HG02623 (cell line): ENCODE measurements at regions not wholly inside any gene's neighbourhood (a gene's known extent, or its start where the extent isn't known, plus 50 kb on each side); places are given as distances from the start of the nearest gene placed in this dataset.
A peak's percentile ranks its signal among the peaks of the same experiment; 100 is the strongest.
"Not testable (repeated sequence)": the region's sequence is repeated elsewhere in the genome, so short reads cannot be mapped to it uniquely, and the experiment has no call there.

ENCODE experiments used
- ATAC-seq: cut with Tn5 transposase; IDR thresholded peaks from one replicate; pipeline ENCODE4 v1.9.1; 2021; ENCODE audit warnings: moderate library complexity; ENCODE audit not compliant: unreplicated experiment

DNA sequence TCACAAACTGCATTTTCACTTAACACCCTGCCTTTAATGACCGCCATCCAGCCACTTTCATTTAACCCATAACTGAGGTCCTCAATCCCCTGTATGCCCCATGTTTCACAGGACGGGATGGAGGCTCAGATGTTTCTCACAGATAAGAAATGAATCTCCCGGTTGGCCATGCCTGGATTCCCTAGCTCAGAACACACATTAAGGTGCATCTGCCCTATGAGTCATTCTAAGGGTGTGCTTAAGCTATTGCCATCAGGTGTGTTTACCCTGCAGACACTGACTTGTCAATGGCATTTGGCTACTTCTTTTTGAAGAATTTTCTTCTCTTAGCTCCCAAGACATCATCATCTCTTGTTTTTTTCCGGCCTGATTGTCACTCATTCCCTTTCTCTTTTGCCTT, 222.6 kb upstream of the SMIM31 start:
- ATAC-seq = no peak

DNA sequence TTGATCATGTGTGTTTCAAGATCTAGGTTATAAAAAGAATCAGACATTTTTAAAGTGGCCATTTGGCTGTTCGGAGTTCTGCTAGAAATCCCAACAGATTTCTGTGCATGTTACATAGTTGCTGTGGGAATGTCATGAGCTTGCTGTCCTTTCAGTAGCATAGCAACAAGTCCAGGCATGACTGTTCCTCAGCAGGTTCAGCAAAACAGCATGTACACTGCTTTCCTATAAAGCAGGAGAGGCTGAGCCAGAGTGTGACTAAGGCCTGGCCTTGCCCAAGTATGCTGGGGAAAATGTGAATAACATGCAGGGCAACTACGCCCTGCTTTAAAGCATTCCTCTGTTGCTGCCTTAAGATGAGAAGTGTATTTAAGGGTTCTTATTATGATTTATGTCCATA, 217.1 kb upstream of the SMIM31 start:
- no peak for ATAC-seq

DNA sequence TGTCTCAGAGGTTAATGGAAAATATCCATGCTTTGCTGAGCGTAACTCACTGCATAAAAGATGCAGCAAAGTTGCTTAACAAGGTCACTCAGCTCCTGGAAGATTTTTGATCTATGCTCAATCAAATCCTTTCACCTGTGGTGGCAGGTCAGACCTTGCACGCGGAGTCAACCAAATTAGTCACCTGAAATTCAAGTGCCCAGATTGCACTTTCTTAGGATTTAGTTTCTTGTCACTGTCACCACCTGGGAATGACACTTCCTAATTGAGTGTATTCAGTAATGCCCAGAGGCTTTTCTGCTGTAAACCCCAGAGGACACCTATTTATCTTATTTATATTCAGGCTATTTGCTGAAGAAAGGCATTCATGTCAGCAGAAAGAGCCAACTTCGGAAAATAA, 215.8 kb upstream of the SMIM31 start:
- ATAC-seq = no peak

DNA sequence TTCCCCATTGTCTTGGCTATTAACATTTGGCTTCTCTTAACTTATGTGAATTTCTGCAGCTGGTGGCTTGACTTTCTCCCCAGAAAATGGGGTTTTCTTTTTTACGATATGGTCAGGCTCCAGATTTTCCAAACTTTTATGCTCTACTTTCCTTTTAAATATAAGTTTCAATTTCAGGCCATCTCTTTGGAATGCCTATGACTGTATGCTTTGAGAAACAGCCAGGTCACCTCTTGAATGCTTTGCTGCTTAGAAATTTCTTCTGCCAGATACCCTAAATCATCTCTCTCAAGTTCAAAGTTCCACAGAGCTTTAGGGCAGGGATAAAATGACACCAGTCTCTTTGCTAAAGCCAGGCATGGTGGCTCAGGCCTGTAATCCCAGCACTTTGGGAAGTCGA, 212.9 kb upstream of the SMIM31 start:
- no peak for ATAC-seq

DNA sequence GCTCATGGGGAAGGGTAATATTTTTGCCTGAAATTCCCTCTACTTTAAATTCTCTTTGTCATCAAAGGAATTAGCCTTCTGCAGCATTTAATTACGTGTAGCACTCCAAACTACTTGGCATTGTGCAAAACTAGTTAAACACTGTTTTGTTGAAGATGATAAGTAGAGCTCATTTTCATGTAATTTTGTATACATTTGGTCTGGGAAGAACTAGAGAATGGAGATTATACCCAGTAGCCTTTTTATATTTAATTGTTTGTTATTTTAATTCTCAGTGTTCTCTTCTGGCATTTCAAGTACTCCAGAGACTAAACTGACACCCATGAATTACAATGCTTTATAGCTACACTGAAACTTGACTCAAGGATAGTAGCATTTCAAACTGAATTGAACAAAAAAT, 211.5 kb upstream of the SMIM31 start:
- no peak for ATAC-seq

DNA sequence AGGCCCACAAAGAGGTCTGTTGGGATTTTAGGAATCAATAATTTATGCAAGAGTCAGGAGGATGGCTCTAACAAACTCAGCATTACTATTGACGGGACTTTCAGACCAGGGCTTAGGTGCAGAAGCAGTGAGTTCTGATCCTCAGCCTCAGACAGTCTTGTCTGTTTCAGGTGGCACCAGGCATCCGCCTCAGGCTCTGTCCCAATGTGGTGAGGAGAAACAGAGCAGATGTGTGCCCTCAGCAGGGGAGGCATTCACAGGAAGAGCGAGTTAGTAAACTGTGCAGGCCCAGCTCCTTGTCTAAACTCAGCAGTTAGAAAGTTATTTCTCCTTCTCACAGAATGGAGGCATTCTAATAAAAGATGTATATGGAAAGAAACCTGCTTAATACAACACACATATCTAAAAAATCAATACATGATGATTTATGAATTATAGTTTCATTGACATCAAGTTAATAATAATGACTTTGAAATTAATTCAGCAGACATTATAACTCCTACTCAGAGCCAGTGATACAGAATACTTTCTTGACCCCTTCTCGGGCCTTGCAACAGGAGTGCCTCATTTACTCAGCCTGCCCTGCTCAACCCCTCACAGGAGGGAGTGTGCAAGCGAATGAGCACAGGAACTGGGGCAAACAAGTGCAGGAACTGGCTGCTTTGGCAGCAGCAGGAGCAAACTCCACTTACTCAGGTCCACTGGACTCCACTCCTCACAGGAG, 202.8 kb upstream of the SMIM31 start:
- ATAC-seq = no peak

DNA sequence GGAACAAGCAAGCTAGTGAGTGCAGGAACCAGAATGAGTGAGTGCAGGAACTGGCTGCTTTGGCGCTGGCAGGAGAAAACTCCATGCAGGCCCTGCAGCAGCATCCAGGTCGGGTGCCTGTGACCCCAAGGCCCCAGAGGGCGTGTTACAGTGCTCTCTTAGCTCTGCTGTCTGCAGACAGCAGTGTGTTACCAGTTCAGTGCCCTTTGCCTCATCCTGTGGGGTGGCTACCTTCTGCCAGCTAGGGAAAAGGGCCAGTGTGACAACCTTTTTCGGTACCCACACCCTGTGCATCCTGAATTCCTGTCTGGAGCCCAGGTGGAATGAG, 202.3 kb upstream of the SMIM31 start:
- no peak for ATAC-seq

DNA sequence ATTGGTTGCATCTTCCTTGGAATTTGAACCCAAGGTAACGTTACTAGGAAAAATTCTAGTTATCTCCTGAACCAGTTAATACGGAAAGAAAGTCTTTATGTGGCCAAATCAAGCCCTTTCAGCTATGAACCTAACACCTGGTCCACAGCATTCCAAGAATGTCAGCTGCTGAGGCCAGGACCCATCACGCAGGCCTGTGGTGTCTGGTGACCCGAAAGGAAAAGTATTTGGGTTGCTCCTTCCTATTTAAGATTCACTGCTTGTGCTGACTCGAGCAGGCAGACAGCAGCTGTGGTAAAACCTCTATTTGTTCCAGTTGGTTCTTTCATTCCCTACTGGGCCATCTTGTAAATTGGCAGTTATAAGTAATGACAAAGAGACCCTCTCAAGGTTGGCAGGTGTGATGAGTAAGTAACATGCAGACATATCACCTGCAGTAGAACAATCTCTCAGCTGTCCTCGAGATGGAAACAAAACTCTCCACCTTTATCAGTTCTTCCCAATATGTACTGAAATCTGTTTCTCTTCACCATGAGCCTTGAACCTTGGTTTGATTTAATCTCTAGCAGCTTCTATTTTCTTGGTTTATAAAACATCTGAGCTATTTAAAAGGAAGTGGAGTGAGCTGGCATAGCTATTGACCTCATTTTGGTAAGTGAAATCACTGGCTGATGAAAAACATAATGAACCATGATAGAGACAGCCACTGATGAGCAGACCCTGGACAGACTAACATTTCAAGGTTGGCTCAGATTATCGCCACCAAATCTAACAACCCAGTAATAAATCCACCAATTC, 182.1 kb upstream of the SMIM31 start:
- ATAC-seq = no peak

DNA sequence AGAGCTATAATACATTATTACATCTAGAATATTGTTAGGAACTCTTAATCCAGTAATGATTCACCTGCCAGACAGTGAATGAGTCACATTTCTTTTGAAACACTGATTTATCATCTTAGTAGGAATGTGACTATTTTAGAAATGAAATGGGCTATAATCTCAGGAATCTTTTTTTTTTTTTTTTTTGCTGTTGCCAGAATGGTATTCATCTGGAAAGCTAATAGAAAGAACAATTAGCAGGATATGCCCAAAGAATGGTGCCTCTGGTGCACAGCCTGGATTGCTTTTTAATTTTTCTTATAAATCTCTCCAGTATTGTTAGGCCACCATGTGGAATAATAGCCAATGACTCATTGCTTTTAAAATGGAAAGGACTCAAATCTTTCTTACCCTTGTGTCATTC, 181.1 kb upstream of the SMIM31 start:
- ATAC-seq = no peak

DNA sequence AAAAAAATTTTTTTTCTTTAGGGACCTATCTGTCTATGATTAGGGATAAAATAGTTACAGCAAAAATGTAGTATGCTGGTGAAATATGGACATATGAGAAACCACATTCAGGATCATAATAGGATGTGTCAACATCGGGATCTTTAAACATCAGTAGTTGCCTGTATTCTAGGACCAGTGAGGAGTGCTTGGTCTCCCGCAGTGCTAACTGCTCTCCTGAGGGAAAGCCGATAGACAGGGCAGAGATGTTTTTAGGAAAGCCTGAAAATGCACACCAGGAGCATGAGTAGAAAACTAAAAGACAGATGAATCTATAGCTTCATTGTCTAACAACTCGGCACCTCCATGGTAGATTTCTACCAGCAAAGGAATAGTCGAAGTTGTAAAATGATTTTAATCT, 178.1 kb upstream of the SMIM31 start:
- ATAC-seq = no peak

DNA sequence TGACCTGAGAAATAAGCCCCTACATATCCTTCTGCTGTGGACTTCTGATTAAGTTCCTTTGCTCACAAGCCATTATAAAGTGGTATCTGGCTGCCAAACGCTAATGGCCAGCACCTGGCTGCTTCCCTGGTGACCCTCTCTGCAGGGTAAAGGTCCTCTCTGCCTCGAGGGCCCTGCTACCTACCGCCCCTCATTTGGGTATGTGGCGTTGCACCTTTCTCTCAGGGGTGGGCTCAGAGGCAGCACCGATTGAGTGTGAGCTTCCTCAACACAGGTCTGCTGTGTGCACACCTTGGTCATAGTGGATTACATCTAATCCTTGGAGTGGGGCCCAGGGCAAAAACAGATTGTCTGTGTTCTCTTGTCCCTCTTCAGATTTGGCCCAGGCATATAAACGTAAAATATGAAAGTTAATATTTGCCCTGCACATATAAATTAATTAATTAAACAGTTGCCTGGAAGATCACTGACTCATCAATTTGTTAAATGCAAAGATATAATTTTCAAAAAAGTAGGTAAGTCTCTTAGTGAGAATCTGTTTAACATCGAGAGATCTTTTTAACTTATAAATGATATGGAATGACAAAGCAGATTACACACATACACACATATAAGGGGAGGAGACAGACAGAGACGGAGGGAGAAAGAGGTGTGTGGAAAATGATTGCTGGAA, 174.5 kb upstream of the SMIM31 start:
- no peak for ATAC-seq

DNA sequence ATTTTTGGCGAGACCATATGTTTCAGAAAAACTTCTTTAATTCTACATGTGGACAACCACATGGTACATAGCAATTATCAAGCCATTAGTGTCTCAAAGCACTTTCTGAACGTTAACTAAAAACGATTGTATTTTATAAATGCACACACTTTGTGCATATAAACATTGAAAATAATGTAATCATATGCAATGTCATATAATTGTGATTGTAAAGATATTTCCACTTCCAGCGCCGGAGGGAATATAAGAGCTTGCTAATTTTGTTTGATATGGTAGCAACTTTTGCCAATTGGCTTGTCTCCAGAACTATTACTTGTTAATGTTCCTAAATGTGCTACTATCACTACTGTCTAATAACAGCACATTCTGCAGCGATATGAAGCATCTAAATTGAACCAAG, 162.3 kb upstream of the SMIM31 start:
- ATAC-seq = no peak

DNA sequence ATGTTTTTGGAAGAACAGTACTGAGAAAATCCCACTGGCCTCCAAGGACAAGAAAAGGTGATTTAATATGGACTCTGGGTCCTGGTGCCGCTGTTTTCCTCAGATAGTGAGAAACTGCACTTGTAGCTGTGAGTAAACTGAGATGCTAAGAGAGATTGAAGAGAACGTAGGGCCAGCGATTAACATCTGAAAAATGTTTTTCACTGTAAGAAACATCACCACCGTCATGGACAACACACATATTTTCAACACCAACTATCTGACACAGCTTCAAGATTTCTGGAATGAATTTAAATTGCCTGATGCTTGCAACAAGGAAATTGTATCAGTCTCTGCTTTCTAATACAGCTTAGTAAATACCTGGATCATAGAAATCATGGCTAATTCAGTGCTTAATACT, 158.2 kb upstream of the SMIM31 start:
- no peak for ATAC-seq

DNA sequence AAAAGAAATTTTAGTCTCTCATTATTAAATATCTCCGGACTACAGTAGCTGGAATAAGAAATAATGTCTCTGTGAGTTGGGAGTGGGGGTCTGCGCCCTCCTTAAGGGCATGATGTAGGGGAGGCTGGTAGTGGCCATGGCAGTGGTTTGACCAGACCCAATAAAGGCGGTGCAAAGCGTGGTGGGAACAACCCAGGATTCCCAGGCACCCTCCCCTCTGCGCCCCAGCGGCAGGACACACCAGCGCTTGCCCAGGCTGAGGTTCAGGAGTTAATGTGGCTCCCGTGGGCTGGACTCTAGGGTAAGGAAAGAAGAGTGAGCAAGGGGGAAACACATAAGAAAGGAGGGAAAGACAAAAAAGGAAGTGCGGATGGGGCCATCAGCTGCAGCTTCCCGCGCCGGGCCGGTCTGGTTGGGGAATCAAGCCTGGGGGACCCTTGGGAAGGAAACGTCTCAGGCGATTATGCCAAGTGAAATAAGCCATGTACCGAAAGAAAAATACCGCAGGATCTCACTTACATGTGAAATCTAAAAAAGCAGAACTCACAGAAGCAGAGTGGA, 157.5 kb upstream of the SMIM31 start:
- no peak for ATAC-seq

DNA sequence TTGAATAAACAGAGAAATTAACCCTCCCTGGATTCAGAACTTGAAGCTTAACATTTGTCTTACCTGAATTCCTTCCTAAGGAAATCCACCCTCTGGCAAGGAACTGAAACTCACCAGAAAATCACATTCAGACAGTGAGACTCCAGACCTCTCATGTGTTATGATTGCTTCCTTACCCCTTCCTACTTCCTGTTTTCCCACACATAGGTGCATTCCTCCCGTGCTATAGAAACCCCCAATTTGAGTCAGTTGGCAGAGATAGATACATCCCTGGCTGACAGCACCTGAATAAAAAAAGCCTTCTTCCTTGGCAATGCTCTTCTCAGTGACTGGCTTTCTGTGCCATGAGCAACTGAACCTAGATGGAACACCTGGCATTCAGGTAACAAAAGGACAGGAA, 157.0 kb upstream of the SMIM31 start:
- ATAC-seq = no peak

DNA sequence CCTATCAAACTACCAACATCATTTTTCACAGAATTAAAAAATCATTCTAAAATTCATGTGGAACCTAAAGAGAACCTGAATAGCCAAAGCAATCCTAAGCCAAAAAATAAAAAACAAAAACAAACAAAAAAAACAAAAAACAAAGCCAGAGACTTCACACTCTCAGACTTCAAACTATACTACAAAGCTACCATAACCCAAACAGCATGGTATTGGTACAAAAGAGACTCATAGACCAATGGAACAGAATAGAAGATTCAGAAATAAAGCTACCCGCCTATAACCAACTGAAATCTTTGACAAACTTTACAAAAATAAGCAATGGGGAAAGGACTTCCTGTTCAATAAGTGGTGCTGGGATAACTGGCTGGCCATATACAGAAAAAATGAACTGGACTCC, 152.3 kb upstream of the SMIM31 start:
- ATAC-seq = no peak

DNA sequence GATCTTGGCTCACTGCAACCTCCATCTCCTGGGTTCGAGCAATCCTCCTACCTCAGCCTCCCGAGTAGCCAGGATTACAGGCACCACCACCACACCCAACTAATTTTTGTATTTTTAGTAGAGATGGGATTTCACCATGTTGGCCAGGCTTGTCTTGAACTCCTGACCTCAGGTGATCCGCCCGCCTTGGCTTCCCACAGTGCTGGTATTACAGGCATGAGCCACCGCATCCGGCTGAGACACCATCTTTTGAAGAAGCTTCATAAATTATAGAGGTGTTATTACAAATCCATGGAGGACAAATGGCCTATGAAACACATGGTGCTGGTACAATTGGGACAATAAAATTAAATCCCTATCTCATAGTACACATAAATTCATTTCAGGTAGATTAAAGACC, 148.1 kb upstream of the SMIM31 start:
- not testable (repeated sequence) for ATAC-seq

DNA sequence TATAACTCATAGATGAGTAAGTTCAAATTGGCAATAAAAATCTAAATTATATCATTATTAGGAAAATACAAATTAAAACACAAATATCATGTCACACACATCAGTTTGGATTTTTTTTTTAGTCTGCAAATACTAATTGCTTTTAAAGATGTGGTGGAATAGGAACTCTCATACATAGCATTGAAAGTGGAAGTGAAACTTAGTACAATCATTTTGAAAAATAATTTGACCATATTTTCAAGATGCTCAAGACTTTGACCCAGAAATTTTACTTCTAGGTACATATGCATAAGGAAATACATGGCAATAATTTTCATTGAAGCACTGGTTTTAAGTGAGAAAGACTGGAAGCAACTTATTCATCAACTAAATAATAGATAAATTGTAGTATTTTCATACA, 147.5 kb upstream of the SMIM31 start:
- peak; percentile 97 for ATAC-seq

DNA sequence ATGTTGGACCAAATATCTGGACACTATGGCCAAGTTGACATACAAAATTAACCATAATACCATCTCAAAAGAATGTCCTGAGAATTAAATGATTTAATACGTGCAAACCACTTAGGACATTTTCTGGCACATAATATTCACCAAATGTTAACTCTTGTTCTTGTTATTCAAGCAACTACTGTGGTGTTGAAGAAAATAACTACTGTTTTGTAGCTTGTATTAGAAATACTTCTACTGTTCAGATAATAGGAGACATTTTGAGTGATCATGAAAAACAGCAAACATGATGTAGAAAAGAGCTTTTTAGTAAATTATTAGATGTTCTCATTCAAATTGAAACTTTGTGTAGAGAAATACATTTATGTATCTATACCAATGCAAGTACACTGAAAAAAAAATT, 140.7 kb upstream of the SMIM31 start:
- no peak for ATAC-seq

DNA sequence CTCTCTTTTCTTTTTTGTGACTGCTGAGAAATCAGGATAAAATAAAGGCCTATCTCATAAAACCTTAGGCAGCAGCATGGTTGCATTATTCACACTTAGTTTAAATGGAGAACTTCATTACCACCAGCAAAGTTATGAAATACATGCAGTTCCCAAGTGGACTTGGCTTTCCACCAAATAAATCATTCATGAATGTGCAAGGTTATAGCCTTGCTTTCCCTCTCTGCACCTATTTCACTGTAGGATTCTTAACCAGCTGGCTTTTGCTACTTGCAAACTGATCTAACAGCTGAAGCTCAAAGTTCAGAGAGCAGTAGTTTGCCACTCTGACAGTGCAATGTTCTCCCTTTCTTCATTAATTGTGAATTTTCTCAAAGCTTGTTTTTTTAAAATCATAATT, 140.1 kb upstream of the SMIM31 start:
- ATAC-seq = no peak

DNA sequence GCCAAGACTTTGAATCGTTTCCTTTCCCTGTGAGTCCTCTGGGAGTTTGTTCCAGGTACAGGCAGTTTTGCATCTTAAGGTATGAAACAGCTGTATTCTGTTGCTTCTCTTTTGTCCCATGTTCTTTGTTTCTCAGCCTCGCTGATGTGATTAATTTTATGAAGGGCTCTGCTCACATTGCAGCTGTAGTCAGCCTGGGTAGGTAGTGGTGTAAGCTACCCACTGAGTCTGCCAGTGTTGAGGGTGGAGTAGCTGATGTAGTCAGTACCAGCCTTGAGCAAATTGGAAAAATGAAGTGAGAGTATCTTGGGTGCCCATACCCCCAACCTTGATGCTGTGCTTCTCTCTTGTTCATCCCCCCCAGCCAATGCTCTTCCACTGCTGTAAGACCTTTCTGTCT, 139.6 kb upstream of the SMIM31 start:
- no peak for ATAC-seq

DNA sequence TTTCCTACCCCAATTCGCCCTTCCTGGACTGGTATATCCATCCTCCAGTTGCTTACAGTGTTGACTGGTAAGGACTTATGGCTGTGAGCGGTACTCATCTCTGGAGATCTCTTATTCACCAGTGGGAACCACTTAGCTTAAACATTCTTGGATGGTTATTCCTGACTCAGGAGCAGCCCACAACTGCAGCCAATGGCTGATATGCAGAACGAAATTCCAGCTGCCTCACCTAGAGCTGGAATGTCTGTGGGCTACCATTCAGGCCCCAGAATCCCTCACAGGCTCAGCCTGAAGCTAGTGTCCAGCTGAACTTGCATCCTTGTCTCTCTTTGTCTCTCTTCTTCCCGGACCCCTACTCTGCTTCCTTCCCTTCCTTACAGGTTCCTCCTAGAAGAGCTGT, 138.9 kb upstream of the SMIM31 start:
- ATAC-seq = no peak
